HepG2 (cell line): ENCODE measurements at regions not wholly inside any gene's neighbourhood (a gene's known extent, or its start where the extent isn't known, plus 50 kb on each side); places are given as distances from the start of the nearest gene placed in this dataset.

Source experiments
- ATAC-seq: fragments of 200-7000 bp; cut with Tn5 transposase; 3 replicates; pipeline ENCODE4 v1.9.1; 2020; ENCODE audit warnings: mild to moderate bottlenecking, moderate library complexity
- BruUV-seq: library from RNA; stranded (reverse); fragments of 400-500 nt; replicated peaks from 2 replicates; lab custom pipeline; 2021; lab: Mats Ljungman, UMichigan
- CTCF ChIA-PET: fragments of 300-600 bp; formaldehyde crosslinking; extraction: SDS; loops from one replicate; lab custom pipeline; 2021; ENCODE audit warnings: low total read pairs, inconsistent platforms, low intra/inter-chr PET ratio; lab: Yijun Ruan, JAX
- POLR2A ChIA-PET: fragments of 350-600 bp; sonication (Branson Sonifier 250); formaldehyde crosslinking; loops from one replicate; lab custom pipeline; 2020; ENCODE audit warnings: antibody characterized with exemption, inconsistent platforms; lab: Yijun Ruan, JAX
- DNase-seq: peaks from one replicate; pipeline ENCODE4 v3.0.0-alpha.2; 2015; ENCODE audit warnings: low spot score
- FAIRE-seq: peaks from 3 replicates; lab custom pipeline; 2011; peaks lifted over from hg19 to GRCh38; lab: Jason Lieb, UNC
- H2AFZ ChIP-seq: one replicate; pipeline ENCODE4 v1.6.1; 2011; ENCODE audit warnings: low read length, inconsistent platforms
- H3K27ac ChIP-seq: fragments of 300-600 bp; 3 replicates; pipeline ENCODE4 v1.8.0; 2011; ENCODE audit warnings: mixed run types, mild to moderate bottlenecking, mixed read lengths, low read length, inconsistent platforms; ENCODE audit not compliant: insufficient read depth; ENCODE audit errors: extremely low read length
- H3K27me3 ChIP-seq, 2 experiments: fragments of 200-600 bp in 1 of 2; 2 replicates in 1 of 2; 3 replicates in 1 of 2; pipeline versions ENCODE4 v1.6.0 to v1.8.0; 2011; ENCODE audit warnings: low read length in 2 of 2, mild to moderate bottlenecking in 2 of 2, moderate library complexity in 2 of 2, inconsistent platforms in 1 of 2; ENCODE audit not compliant: insufficient read depth in 2 of 2, control insufficient read depth in 1 of 2
- H3K36me3 ChIP-seq, 2 experiments: fragments of 200-600 bp in 1 of 2; replicated peaks in 1 of 2; 2 replicates in 1 of 2; 3 replicates in 1 of 2; pipeline versions ENCODE4 v1.5.1 to v1.8.0; 2011; ENCODE audit warnings: low read length in 2 of 2, inconsistent platforms in 1 of 2; ENCODE audit not compliant: insufficient read depth in 2 of 2, control insufficient read depth in 1 of 2
- H3K4me1 ChIP-seq: 2 replicates; pipeline ENCODE4 v1.5.1; 2012; ENCODE audit warnings: low read length, inconsistent platforms; ENCODE audit not compliant: insufficient read depth
- H3K4me2 ChIP-seq: 2 replicates; pipeline ENCODE4 v1.6.0; 2011; ENCODE audit warnings: low read depth, low read length, inconsistent platforms
- H3K4me3 ChIP-seq, 3 experiments: fragments of 200-600 bp in 1 of 3; sonication (generic), shearing (Covaris generic) in 1 of 3; replicated peaks in 1 of 3; 2 replicates each; pipeline ENCODE4 v1.5.1; 2011 to 2016; ENCODE audit warnings: low read length in 3 of 3, inconsistent platforms in 2 of 3, low read depth in 2 of 3, mild to moderate bottlenecking in 2 of 3, control low read depth in 1 of 3, mixed read lengths in 1 of 3; ENCODE audit not compliant: insufficient read depth in 1 of 3
- H3K79me2 ChIP-seq: one replicate; pipeline ENCODE4 v1.6.1; 2011; ENCODE audit warnings: low read length, inconsistent platforms; ENCODE audit not compliant: insufficient read depth
- H3K9ac ChIP-seq: 2 replicates; pipeline ENCODE4 v1.6.0; 2011; ENCODE audit warnings: mild to moderate bottlenecking, low read depth, low read length, inconsistent platforms; ENCODE audit not compliant: insufficient read depth
- H3K9me3 ChIP-seq: 2 replicates; pipeline ENCODE4 v1.5.1; 2012; ENCODE audit warnings: mild to moderate bottlenecking, low read length
- H4K20me1 ChIP-seq: 2 replicates; pipeline ENCODE4 v1.6.0; 2011; ENCODE audit warnings: inconsistent platforms, mild to moderate bottlenecking, low read length, moderate library complexity; ENCODE audit not compliant: insufficient read depth
- CBX1 ChIP-seq: IDR thresholded peaks from one replicate; pipeline ENCODE4 v1.6.1; 2016; ENCODE audit warnings: antibody characterized with exemption, low read depth
- IRX3 ChIP-seq: sonication (generic); formaldehyde crosslinking; IDR thresholded peaks from 2 replicates; pipeline ENCODE4 v1.8.1; 2023; ENCODE audit warnings: mild to moderate bottlenecking, low read depth, missing genetic modification reagents, borderline replicate concordance
- SALL1 ChIP-seq: sonication (generic); formaldehyde crosslinking; IDR thresholded peaks from 2 replicates; pipeline ENCODE4 v1.8.0; 2022; ENCODE audit warnings: mild to moderate bottlenecking, missing genetic modification reagents
- ZNF263 ChIP-seq: sonication (generic); formaldehyde crosslinking; IDR thresholded peaks from 2 replicates; pipeline ENCODE4 v1.4.0; 2020; ENCODE audit warnings: missing genetic modification reagents
- ZNF616 ChIP-seq: sonication (generic); formaldehyde crosslinking; IDR thresholded peaks from 2 replicates; pipeline ENCODE4 v1.5.0; 2020; ENCODE audit warnings: low read depth, mild to moderate bottlenecking, missing genetic modification reagents
- ZNF878 ChIP-seq: sonication (generic); formaldehyde crosslinking; IDR thresholded peaks from 2 replicates; pipeline ENCODE4 v1.8.1; 2023; ENCODE audit warnings: mild to moderate bottlenecking, missing genetic modification reagents, moderate library complexity
- WGBS: methylation state at CpG from one replicate; pipeline ENCODE4 v1.1.6; 2017; ENCODE audit warnings: low lambda C conversion rate; 5-methylcytosine and 5-hydroxymethylcytosine counted together
- in situ Hi-C: cut with HindIII; loops from 2 replicates; pipeline ENCODE4 v1.10.0; 2017; ENCODE audit warnings: low pct_unique_long_range_greater_than_20kb; ENCODE audit not compliant: extremely low pct_ligation_motif_present
- intact Hi-C: fragments of 100-400 bp; cut with micrococcal nuclease; formaldehyde crosslinking; loops from one replicate; pipeline ENCODE4 v1.10.0; 2022; ENCODE audit not compliant: unreplicated experiment
- TF ChIP-seq, protein P1 (sequence below): sonication (generic); formaldehyde crosslinking; IDR thresholded peaks from 2 replicates; pipeline ENCODE4 v1.8.1; 2023; ENCODE audit warnings: mild to moderate bottlenecking, moderate library complexity, missing genetic modification reagents
- TF ChIP-seq, protein P2 (sequence below): sonication (generic); formaldehyde crosslinking; IDR thresholded peaks from 2 replicates; pipeline ENCODE4 v1.9.0; 2021; ENCODE audit warnings: missing genetic modification reagents, mild to moderate bottlenecking, borderline replicate concordance
- TF ChIP-seq, protein P3 (sequence below): IDR thresholded peaks from 2 replicates; pipeline ENCODE4 v1.6.1; 2016; ENCODE audit warnings: missing biosample characterization, missing genetic modification reagents, low read depth
- TF ChIP-seq, protein P4 (sequence below): sonication (generic); formaldehyde crosslinking; IDR thresholded peaks from 2 replicates; pipeline ENCODE4 v1.4.0; 2020; ENCODE audit warnings: missing genetic modification reagents
- TF ChIP-seq, protein P5 (sequence below): sonication (generic); formaldehyde crosslinking; IDR thresholded peaks from 2 replicates; pipeline ENCODE4 v1.4.0; 2020; ENCODE audit warnings: missing genetic modification reagents

DNA sequence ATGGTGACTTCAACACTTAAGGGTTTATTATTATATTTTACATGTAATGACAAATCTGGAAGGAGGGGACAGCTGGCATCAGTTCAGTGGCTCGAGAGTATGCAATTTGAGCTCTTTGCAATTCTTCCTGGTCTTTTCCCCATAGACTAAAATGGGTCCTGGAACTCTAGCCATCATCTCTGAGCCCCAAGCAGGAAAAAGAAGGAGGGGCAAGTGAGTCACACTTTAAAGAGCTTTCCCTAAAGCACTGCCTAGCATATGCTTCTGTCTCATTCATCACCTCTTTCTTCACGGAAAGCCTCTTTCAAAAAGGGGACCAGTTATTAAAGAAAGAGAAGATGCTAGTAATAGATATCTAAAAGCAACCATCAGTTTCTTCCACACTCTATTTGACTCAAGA lies 466.3 kb downstream of the ZIC1 start (continued):
- TF ChIP-seq SALL1 (no peak), IRX3 (CRISPR knock-in tag) (no peak)
- TF ChIP-seq, protein P1, sequence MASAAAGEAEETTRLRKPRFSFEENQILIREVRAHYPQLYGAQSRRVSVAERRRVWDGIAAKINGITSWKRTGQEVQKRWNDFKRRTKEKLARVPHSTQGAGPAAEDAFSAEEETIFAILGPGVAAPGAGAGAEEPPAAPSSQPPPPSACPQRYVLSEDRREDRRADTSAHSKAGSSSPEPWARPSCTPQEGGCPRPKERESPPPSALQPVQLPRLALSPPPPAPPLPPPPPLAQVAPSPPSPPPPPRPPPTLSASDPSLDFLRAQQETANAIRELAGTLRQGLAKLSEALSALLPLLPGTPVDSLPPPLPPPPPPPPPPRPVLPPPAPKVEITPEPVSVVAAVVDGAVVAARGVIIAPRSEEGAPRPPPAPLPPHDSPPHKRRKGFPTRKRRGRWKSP (CRISPR knock-in tag): no peak
- TF ChIP-seq, protein P2, sequence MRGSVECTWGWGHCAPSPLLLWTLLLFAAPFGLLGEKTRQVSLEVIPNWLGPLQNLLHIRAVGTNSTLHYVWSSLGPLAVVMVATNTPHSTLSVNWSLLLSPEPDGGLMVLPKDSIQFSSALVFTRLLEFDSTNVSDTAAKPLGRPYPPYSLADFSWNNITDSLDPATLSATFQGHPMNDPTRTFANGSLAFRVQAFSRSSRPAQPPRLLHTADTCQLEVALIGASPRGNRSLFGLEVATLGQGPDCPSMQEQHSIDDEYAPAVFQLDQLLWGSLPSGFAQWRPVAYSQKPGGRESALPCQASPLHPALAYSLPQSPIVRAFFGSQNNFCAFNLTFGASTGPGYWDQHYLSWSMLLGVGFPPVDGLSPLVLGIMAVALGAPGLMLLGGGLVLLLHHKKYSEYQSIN (CRISPR knock-in tag): no peak
- TF ChIP-seq, protein P3, sequence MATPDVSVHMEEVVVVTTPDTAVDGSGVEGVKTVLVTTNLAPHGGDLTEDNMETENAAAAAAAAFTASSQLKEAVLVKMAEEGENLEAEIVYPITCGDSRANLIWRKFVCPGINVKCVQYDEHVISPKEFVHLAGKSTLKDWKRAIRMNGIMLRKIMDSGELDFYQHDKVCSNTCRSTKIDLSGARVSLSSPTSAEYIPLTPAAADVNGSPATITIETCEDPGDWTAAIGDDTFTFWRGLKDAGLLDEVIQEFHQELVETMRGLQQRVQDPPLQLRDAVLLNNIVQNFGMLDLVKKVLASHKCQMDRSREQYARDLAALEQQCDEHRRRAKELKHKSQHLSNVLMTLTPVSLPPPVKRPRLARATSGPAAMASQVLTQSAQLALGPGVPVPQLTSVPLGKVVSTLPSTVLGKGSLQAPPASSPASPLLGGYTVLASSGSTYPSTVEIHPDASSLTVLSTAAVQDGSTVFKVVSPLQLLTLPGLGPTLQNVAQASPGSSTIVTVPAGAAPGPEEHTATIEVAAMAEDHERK (CRISPR knock-in tag): no peak

DNA sequence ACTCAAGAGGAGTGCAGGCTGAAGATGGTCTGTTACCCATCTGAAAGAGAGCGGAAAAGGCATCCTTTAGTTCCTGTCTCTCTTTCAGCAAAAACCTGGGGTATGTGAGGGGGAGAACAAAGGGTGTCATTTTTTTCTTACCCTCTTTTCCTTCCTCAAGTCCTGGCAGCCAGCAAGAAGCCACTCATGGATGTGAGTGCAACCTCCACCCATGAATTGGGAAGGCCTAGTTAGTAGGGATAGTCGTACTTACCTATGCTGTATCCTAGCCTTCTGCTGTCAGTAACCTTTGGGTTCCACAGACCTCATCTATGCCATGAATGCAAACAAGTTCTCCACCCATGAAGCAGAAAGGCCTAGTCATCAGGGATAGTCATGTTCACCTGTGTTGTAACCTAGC lies 472.8 kb downstream of the ZIC1 start:
- DNase-seq (no peak), ATAC-seq (no peak), FAIRE-seq (no peak)
- Histone ChIP-seq H3K9ac (no peak overlapping the region), H3K9me3 (peaks cover 72% of the 10 kb centered on the region), H3K36me3 (no peaks in the 10 kb centered on the region), H3K4me2 (no peak overlapping the region), H3K27me3 (no peaks in the 10 kb centered on the region), H3K4me3 (no peak overlapping the region), H4K20me1 (no peaks in the 10 kb centered on the region), H3K27ac (no peak overlapping the region), H3K4me1 (no peaks in the 10 kb centered on the region), H3K79me2 (no peaks in the 10 kb centered on the region), H2AFZ (no peak overlapping the region)
- CTCF ChIA-PET: no interaction called here
- intact Hi-C loops: no loop called here
- POLR2A ChIA-PET: no interaction called here
- in situ Hi-C loops: no loop called here
- TF ChIP-seq ZNF263 (CRISPR knock-in tag) (no peak), ZNF616 (peak; percentile 100), ZNF878 (CRISPR knock-in tag) (no peak), CBX1 (peak; percentile 50)
- TF ChIP-seq, protein P4, sequence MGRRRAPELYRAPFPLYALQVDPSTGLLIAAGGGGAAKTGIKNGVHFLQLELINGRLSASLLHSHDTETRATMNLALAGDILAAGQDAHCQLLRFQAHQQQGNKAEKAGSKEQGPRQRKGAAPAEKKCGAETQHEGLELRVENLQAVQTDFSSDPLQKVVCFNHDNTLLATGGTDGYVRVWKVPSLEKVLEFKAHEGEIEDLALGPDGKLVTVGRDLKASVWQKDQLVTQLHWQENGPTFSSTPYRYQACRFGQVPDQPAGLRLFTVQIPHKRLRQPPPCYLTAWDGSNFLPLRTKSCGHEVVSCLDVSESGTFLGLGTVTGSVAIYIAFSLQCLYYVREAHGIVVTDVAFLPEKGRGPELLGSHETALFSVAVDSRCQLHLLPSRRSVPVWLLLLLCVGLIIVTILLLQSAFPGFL (CRISPR knock-in tag): no peak
- TF ChIP-seq, protein P5, sequence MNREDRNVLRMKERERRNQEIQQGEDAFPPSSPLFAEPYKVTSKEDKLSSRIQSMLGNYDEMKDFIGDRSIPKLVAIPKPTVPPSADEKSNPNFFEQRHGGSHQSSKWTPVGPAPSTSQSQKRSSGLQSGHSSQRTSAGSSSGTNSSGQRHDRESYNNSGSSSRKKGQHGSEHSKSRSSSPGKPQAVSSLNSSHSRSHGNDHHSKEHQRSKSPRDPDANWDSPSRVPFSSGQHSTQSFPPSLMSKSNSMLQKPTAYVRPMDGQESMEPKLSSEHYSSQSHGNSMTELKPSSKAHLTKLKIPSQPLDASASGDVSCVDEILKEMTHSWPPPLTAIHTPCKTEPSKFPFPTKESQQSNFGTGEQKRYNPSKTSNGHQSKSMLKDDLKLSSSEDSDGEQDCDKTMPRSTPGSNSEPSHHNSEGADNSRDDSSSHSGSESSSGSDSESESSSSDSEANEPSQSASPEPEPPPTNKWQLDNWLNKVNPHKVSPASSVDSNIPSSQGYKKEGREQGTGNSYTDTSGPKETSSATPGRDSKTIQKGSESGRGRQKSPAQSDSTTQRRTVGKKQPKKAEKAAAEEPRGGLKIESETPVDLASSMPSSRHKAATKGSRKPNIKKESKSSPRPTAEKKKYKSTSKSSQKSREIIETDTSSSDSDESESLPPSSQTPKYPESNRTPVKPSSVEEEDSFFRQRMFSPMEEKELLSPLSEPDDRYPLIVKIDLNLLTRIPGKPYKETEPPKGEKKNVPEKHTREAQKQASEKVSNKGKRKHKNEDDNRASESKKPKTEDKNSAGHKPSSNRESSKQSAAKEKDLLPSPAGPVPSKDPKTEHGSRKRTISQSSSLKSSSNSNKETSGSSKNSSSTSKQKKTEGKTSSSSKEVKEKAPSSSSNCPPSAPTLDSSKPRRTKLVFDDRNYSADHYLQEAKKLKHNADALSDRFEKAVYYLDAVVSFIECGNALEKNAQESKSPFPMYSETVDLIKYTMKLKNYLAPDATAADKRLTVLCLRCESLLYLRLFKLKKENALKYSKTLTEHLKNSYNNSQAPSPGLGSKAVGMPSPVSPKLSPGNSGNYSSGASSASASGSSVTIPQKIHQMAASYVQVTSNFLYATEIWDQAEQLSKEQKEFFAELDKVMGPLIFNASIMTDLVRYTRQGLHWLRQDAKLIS (CRISPR knock-in tag): no peak
- 5% methylated on average over 2 of the region's 2 CpGs for WGBS
- no TSS peak for BruUV-seq
